GM23338 (cell line): ENCODE measurements at regions not wholly inside any gene's neighbourhood (a gene's known extent, or its start where the extent isn't known, plus 50 kb on each side); places are given as distances from the start of the nearest gene placed in this dataset.
A peak's percentile ranks its signal among the peaks of the same experiment; 100 is the strongest.

Source experiments
- ATAC-seq: fragments of 200-7000 bp; cut with Tn5 transposase; 3 replicates; pipeline ENCODE4 v1.9.1; 2020
- DNase-seq: peaks from one replicate; pipeline ENCODE4 v3.0.0-alpha.2; 2015; ENCODE audit warnings: low spot score
- H2AFZ ChIP-seq: fragments of 200-600 bp; sonication (generic); 2 replicates; pipeline ENCODE4 v1.8.0; 2016; ENCODE audit warnings: antibody characterized with exemption, mild to moderate bottlenecking, moderate library complexity
- H3F3A ChIP-seq: fragments of 200-600 bp; sonication (generic); replicated peaks from 2 replicates; pipeline ENCODE4 v1.8.0; 2017; ENCODE audit warnings: antibody characterized with exemption, mixed run types, low read depth
- H3K27ac ChIP-seq: fragments of 200-600 bp; sonication (generic); 2 replicates; pipeline ENCODE4 v1.6.1; 2016; ENCODE audit warnings: low read depth
- H3K27me3 ChIP-seq: fragments of 200-600 bp; sonication (generic); 2 replicates; pipeline ENCODE4 v1.8.0; 2016; ENCODE audit warnings: mild to moderate bottlenecking, mixed run types, moderate library complexity; ENCODE audit not compliant: insufficient read depth
- H3K36me3 ChIP-seq: fragments of 200-600 bp; sonication (generic); 2 replicates; pipeline ENCODE4 v1.8.0; 2016; ENCODE audit warnings: mild to moderate bottlenecking; ENCODE audit not compliant: insufficient read depth
- H3K4me1 ChIP-seq: fragments of 200-600 bp; sonication (generic); 2 replicates; pipeline ENCODE4 v1.8.0; 2016; ENCODE audit warnings: mild to moderate bottlenecking, moderate library complexity; ENCODE audit not compliant: insufficient read depth
- H3K4me2 ChIP-seq: fragments of 200-600 bp; sonication (generic); 2 replicates; pipeline ENCODE4 v1.7.1; 2017; ENCODE audit warnings: mixed run types
- H3K4me3 ChIP-seq: fragments of 200-600 bp; sonication (generic); 2 replicates; pipeline ENCODE4 v1.6.1; 2016; ENCODE audit warnings: mixed run types
- H3K79me2 ChIP-seq: fragments of 200-600 bp; sonication (generic); replicated peaks from 2 replicates; pipeline ENCODE4 v1.8.0; 2017; ENCODE audit warnings: mild to moderate bottlenecking; ENCODE audit not compliant: insufficient read depth
- H3K9me2 ChIP-seq: fragments of 200-600 bp; sonication (generic); 2 replicates; pipeline ENCODE4 v1.8.0; 2017; ENCODE audit not compliant: insufficient read depth
- H4K20me1 ChIP-seq: fragments of 200-600 bp; sonication (generic); replicated peaks from 2 replicates; pipeline ENCODE4 v1.8.0; 2017; ENCODE audit warnings: mild to moderate bottlenecking; ENCODE audit not compliant: insufficient read depth
- H3K27ac Mint-ChIP-seq: 2 replicates; pipeline ENCODE4 v1.8.0; 2020; ENCODE audit warnings: inconsistent platforms, mild to moderate bottlenecking, moderate library complexity, mixed read lengths
- H3K27me3 Mint-ChIP-seq: 3 replicates; pipeline ENCODE4 v1.8.0; 2022; ENCODE audit warnings: low read depth, mild to moderate bottlenecking, moderate library complexity, mixed read lengths, inconsistent platforms; ENCODE audit not compliant: insufficient read depth, poor library complexity
- H3K36me3 Mint-ChIP-seq: 3 replicates; pipeline ENCODE4 v1.8.0; 2021; ENCODE audit warnings: low read depth, mild to moderate bottlenecking, inconsistent platforms, moderate library complexity, mixed read lengths
- H3K4me1 Mint-ChIP-seq: 3 replicates; pipeline ENCODE4 v1.8.0; 2020; ENCODE audit warnings: mild to moderate bottlenecking, inconsistent platforms, mixed read lengths
- H3K4me3 Mint-ChIP-seq: 3 replicates; pipeline ENCODE4 v1.8.0; 2021; ENCODE audit warnings: moderate library complexity, mild to moderate bottlenecking, inconsistent platforms, mixed read lengths
- H3K9me3 Mint-ChIP-seq: 3 replicates; pipeline ENCODE4 v1.8.0; 2020; ENCODE audit warnings: moderate library complexity, mild to moderate bottlenecking, inconsistent platforms, mixed read lengths
- CREB1 ChIP-seq: fragments of 250-450 bp; sonication (Bioruptor Pico); IDR thresholded peaks from 2 replicates; pipeline ENCODE4 v1.5.0; 2020; ENCODE audit warnings: low read depth, mild to moderate bottlenecking, moderate library complexity
- CTCF ChIP-seq, 2 experiments: fragments of 200-600 bp in 1 of 2; sonication (generic) in 1 of 2; conservative IDR thresholded peaks; 2 replicates each; pipeline versions ENCODE4 v1.5.1 to v1.6.1; 2016 to 2017; ENCODE audit warnings: antibody characterized with exemption in 2 of 2, low read depth in 2 of 2, mild to moderate bottlenecking in 2 of 2, moderate library complexity in 1 of 2
- EZH2 ChIP-seq: fragments of 200-600 bp; sonication (generic); IDR thresholded peaks from one replicate; pipeline ENCODE4 v1.8.0; 2017; ENCODE audit warnings: antibody characterized with exemption, mild to moderate bottlenecking, low read depth; ENCODE audit not compliant: unreplicated experiment
- EZH2phosphoT487 ChIP-seq: fragments of 200-600 bp; sonication (generic); IDR thresholded peaks from one replicate; pipeline ENCODE4 v1.8.1; 2018; ENCODE audit warnings: antibody characterized with exemption; ENCODE audit not compliant: unreplicated experiment
- JUNB ChIP-seq: IDR thresholded peaks from one replicate; pipeline ENCODE4 v1.6.1; 2016; ENCODE audit warnings: antibody characterized with exemption; ENCODE audit not compliant: unreplicated experiment
- NANOG ChIP-seq: IDR thresholded peaks from 2 replicates; pipeline ENCODE4 v1.6.1; 2016; ENCODE audit warnings: antibody characterized with exemption, borderline replicate concordance
- POLR2AphosphoS5 ChIP-seq: IDR thresholded peaks from 2 replicates; pipeline ENCODE4 v1.6.1; 2016; ENCODE audit warnings: antibody characterized with exemption, low read depth
- STAT1 ChIP-seq: IDR thresholded peaks from one replicate; pipeline ENCODE4 v1.6.1; 2016; ENCODE audit warnings: antibody characterized with exemption; ENCODE audit not compliant: unreplicated experiment
- ZNF114 ChIP-seq: fragments of 250-450 bp; sonication (Bioruptor Pico); IDR thresholded peaks from 2 replicates; pipeline ENCODE4 v1.5.0; 2020; ENCODE audit warnings: mild to moderate bottlenecking, moderate library complexity
- ZNF331 ChIP-seq: fragments of 250-450 bp; sonication (Bioruptor Pico); IDR thresholded peaks from 2 replicates; pipeline ENCODE4 v1.5.0; 2020; ENCODE audit warnings: low read depth, mild to moderate bottlenecking, moderate library complexity
- ZNF462 ChIP-seq: fragments of 250-450 bp; sonication (Bioruptor Pico); IDR thresholded peaks from 2 replicates; pipeline ENCODE4 v1.5.0; 2020; ENCODE audit warnings: mild to moderate bottlenecking, moderate library complexity
- TF ChIP-seq, protein P1 (sequence below): IDR thresholded peaks from one replicate; pipeline ENCODE4 v1.6.1; 2018; ENCODE audit warnings: antibody characterized with exemption; ENCODE audit not compliant: unreplicated experiment
- TF ChIP-seq, protein P2 (sequence below): IDR thresholded peaks from 2 replicates; pipeline ENCODE4 v1.6.1; 2016; ENCODE audit warnings: antibody characterized with exemption

- peaks cover 2% of the 10 kb centered on the region; the same call in 1 of the 3 replicates for H3K36me3 Mint-ChIP-seq
- Histone ChIP-seq H3K4me3 (no peak overlapping the region), H3K27ac (no peak overlapping the region), H4K20me1 (0 out of 2 replicates have a peak, but pooled peaks cover 3% of the 10 kb centered on the region), H3K9me2 (peaks cover 3% of the 10 kb centered on the region; the same call in 1 of the 2 replicates), H3K36me3 (no peaks in the 10 kb centered on the region), H3K27me3 (no peaks in the 10 kb centered on the region), H2AFZ (peak overlapping the region; percentile 23; the same call in 1 of the 2 replicates), H3K79me2 (no peaks in the 10 kb centered on the region), H3F3A (no peaks in the 10 kb centered on the region), H3K4me2 (no peak overlapping the region), H3K4me1 (no peaks in the 10 kb centered on the region)
- TF ChIP-seq EZH2 (no peak), POLR2AphosphoS5 (no peak), EZH2phosphoT487 (no peak), CREB1 (CRISPR knock-in tag) (no peak), ZNF462 (CRISPR knock-in tag) (no peak), NANOG (no peak), ZNF331 (CRISPR knock-in tag) (no peak), JUNB (no peak), CTCF (conservative IDR thresholded peaks at IDR 0.05; ENCODE audit: low read depth in 2 of 2) (no peak), STAT1 (no peak), ZNF114 (CRISPR knock-in tag) (no peak)
- TF ChIP-seq, protein P1, sequence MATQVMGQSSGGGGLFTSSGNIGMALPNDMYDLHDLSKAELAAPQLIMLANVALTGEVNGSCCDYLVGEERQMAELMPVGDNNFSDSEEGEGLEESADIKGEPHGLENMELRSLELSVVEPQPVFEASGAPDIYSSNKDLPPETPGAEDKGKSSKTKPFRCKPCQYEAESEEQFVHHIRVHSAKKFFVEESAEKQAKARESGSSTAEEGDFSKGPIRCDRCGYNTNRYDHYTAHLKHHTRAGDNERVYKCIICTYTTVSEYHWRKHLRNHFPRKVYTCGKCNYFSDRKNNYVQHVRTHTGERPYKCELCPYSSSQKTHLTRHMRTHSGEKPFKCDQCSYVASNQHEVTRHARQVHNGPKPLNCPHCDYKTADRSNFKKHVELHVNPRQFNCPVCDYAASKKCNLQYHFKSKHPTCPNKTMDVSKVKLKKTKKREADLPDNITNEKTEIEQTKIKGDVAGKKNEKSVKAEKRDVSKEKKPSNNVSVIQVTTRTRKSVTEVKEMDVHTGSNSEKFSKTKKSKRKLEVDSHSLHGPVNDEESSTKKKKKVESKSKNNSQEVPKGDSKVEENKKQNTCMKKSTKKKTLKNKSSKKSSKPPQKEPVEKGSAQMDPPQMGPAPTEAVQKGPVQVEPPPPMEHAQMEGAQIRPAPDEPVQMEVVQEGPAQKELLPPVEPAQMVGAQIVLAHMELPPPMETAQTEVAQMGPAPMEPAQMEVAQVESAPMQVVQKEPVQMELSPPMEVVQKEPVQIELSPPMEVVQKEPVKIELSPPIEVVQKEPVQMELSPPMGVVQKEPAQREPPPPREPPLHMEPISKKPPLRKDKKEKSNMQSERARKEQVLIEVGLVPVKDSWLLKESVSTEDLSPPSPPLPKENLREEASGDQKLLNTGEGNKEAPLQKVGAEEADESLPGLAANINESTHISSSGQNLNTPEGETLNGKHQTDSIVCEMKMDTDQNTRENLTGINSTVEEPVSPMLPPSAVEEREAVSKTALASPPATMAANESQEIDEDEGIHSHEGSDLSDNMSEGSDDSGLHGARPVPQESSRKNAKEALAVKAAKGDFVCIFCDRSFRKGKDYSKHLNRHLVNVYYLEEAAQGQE: no peak
- TF ChIP-seq, protein P2, sequence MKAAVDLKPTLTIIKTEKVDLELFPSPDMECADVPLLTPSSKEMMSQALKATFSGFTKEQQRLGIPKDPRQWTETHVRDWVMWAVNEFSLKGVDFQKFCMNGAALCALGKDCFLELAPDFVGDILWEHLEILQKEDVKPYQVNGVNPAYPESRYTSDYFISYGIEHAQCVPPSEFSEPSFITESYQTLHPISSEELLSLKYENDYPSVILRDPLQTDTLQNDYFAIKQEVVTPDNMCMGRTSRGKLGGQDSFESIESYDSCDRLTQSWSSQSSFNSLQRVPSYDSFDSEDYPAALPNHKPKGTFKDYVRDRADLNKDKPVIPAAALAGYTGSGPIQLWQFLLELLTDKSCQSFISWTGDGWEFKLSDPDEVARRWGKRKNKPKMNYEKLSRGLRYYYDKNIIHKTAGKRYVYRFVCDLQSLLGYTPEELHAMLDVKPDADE: no peak
- H3K27me3 Mint-ChIP-seq: peaks cover 3% of the 10 kb centered on the region
- no peak overlapping the region for H3K27ac Mint-ChIP-seq
- peaks cover 2% of the 10 kb centered on the region; the same call in 2 of the 3 replicates for H3K9me3 Mint-ChIP-seq
- DNase-seq (no peak), ATAC-seq (no peak)
- H3K4me3 Mint-ChIP-seq: no peak overlapping the region
- H3K4me1 Mint-ChIP-seq: no peaks in the 10 kb centered on the region; the same call in 2 of the 3 replicates
Observed at GRCh38 chr15:98121957-98122356, 161.5 kb downstream of the ARRDC4 start.
